GM12865 (cell line): ENCODE measurements at regions not wholly inside any gene's neighbourhood (a gene's known extent, or its start where the extent isn't known, plus 50 kb on each side); places are given as distances from the start of the nearest gene placed in this dataset.

Experiments
- DNase-seq: peaks from one replicate; pipeline ENCODE4 v3.0.0; 2010; ENCODE audit warnings: low read depth
- H3K4me3 ChIP-seq: 2 replicates; pipeline ENCODE4 v1.5.1; 2011; ENCODE audit warnings: mild to moderate bottlenecking, low read depth, low read length, control low read depth
- CTCF ChIP-seq: IDR thresholded peaks from 2 replicates; pipeline ENCODE4 v1.5.1; 2011; ENCODE audit warnings: low read length, control low read depth, low read depth, inconsistent platforms; ENCODE audit not compliant: insufficient read depth; ENCODE audit errors: missing control alignments

DNA sequence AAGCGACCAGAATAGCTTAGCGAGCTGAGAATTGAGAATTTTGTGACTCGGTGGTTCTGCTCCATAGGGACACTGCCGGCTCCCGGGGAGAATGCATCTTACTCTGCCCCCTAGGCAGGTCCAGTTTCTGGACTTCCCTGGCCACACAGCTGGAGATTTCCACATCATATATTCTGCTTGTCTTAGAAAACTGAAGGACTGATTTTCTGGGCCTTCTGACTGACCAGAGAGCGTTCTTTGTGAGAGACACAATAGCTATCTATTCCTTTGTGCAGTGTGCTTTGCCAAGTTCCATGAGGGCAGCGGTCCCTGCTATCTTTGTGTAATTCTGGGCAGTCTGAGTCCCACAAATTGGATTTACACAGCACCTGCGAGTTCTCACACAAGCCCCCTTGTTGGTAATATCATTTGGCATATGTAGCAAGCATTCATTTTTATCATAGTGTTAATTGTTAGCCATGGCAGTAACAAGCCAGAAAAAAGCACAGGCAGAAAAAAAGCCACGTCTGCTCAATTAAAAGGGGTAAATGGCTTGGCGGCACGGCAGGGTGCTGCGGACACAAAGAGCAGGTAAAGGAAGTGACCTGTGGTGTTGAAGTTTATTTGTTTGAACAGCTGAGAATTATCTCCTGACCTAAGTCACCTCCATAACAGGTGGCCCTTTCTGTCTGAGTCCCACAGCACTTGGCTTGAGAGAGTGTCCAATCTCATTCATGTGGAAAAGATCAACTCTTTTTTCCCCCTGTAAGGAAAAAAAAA lies 688.7 kb downstream of the TUSC7 start:
- H3K4me3 ChIP-seq, result no peak overlapping the region
- DNase-seq, result no peak
- no peak for TF ChIP-seq CTCF

GRCh38 chr3:117399311-117400078 lies 689.9 kb downstream of the TUSC7 start:
- no peak for DNase-seq
- no peak for TF ChIP-seq CTCF
- no peak overlapping the region for H3K4me3 ChIP-seq

- no peak overlapping the region for H3K4me3 ChIP-seq
- TF ChIP-seq CTCF, result no peak
- DNase-seq, result no peak
Observed at GRCh38 chr3:117400303-117400702, 690.7 kb downstream of the TUSC7 start.

DNA sequence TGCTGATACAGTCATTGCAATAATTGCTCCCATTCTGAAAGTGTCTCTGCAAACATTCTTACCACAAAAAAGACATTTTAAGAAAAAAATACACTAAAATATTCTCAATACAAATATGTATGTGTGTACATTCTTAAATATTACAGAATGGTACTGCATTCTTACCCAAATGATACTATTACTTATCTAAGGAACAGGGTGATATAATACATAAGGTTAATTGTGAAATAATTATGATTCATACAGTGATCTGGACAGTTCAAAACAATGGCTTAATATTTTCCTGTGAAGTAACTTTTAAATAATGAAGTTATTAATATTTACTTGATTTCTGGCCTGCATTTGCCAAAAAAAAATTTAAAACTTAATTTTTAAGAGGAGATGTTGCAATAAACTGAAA lies 694.6 kb downstream of the TUSC7 start:
- DNase-seq, result no peak
- H3K4me3 ChIP-seq, result no peak overlapping the region
- no peak for TF ChIP-seq CTCF

- no peak for TF ChIP-seq CTCF
- no peak for DNase-seq
- no peak overlapping the region for H3K4me3 ChIP-seq
Observed at GRCh38 chr3:117404730-117405129, 695.2 kb downstream of the TUSC7 start.

DNA sequence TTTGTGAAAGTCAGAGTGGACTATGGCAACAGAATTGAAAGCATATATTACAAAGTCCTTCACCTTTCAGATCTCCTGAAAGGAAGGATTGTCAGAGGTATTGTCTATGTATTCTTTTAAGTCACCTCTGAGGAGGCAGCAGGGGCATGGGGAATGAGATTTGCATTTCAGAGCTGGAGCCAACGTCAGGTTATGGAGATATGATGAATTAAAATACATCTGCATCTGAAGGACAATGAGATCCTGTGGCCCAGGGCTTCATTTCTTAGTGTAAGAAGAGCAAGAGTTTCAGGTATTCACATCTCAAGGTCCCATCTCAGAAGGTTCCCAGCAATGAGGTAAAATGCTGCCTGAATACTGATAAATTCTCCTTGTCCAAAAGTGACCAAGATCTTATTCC lies 695.8 kb downstream of the TUSC7 start:
- no peak overlapping the region for H3K4me3 ChIP-seq
- no peak for TF ChIP-seq CTCF
- DNase-seq, result no peak
